GM19351 (cell line): ENCODE measurements at regions not wholly inside any gene's neighbourhood (a gene's known extent, or its start where the extent isn't known, plus 50 kb on each side); places are given as distances from the start of the nearest gene placed in this dataset.
A peak's percentile ranks its signal among the peaks of the same experiment; 100 is the strongest.

ENCODE experiments used
- ATAC-seq: cut with Tn5 transposase; IDR thresholded peaks from one replicate; pipeline ENCODE4 v1.9.1; 2021; ENCODE audit warnings: mild to moderate bottlenecking, moderate library complexity; ENCODE audit not compliant: unreplicated experiment

DNA sequence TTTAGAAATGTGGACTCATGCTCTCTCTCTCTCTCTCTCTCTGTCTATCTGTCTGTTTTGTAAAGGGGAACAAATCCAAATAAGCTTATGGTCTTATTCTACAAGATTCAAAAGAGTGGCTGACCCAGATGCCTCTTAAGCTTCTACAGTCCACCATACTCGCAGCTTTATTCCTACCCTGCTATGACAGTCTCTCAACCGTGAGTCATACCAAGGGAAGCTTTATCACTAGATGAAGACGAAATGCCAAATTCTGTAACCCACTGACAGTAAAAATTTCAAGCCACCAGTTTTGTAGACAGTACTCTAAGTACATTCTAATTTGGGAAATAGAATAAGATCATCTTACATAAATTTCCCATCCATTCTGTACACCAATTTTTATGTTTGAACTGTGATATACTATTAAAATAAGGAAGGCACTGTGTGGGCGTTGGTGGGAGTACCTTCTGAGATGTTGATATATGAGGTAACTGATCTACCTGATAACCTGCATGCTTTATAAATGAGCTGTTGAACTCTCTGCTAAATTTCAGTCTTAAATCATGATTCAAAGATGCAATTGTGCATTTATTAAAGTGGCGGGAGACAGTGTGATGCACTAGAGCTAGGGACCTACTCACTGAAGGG lies 153.2 kb downstream of the KLF6 start:
- ATAC-seq = no peak

- ATAC-seq = no peak
Observed at GRCh38 chr10:3631291-3631690, 153.7 kb downstream of the KLF6 start.

DNA sequence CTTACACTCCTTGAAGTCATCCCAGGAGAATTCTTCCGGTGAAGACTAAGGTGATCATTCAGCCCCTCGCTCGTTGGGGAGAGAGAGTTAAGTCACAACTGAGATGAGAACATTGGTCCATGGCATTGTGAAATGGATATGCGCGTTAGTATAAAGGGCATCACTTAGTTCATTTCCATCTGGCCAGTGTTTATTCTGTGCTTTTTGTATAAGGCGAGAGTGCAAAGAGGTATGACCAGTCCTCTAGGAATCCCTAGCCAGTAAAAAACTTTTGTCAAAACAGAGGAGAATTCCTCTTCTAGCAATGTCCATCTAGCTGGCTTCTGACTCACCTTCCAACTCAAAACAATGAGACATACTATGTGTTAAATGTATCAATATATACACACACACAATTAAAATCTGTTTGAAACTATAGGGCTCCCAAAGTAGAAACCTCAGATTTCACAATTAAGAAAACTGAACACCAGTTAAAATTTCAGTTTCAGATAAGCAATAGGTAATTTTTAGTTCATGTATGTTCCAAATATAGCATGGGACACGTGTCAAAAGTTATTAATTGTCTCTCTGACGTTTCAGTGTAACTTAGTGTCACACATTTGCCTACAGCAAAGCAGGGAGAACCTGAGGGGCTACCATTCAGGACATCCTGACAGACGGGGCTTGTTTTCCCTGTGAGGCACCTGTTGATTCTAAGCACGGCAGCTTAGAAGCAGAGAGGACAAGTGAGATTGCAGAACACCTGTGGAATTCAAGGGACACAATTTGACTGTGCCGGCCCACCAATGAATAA lies 158.9 kb downstream of the KLF6 start:
- peak; percentile 60 for ATAC-seq

GRCh38 chr10:3624367-3624766 lies 160.6 kb downstream of the KLF6 start:
- no peak for ATAC-seq

- peak; percentile 57 for ATAC-seq
Observed at GRCh38 chr10:3623746-3624145, 161.3 kb downstream of the KLF6 start.

DNA sequence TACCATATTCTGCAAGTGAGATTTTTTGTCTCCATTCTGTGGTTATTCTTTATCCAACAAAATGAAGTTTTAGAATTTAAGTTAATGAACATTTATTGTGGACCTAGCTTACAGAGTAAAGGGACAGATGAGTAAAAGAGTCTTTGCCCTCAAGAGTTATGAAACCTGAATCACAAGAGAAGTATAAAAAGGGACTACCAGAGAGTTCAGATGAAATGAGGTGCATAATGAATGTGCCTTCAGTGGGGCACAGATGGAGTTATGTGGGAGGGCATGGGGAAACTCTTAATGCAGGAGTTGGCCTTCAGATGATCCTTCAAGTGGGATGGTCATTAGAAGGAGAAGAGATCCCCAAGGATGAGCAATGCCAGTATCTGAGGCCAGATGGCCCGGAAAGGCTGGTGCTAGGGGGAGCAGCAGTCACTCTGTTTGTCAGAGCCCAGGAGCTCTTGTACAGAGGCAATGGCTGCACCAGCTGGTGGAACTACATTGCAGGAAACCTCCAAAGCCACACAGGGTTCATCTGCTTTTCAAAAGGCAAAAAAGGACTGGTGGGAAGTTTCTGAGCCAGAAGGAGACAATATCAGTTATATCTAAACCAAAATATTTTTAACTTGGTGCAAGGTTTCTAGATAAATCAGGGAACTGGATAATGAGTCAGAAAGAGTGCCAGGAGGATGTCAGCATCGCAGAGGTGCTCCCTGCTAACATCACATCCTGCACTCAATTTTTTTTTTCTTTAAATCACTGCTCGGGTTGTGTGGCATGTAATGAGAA lies 162.0 kb downstream of the KLF6 start:
- peak; percentile 39 for ATAC-seq

DNA sequence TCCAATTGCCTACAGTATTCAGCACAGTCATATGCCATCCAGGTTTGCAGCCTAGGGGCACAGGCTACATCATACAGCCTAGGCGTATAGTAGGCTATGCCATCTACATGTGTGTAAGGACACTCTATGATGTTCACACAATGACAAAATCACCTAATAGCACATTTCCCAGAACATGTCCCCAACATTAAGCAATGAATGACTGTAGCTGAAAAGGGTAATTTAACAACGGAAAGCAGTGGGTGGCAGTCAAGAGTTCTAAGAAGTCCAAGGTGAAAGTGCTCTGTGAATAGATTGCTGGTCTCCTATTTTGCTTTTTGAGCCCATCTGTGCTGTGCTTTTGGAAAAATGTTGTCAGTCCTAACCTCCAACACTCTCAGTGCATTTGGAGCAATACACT lies 162.6 kb downstream of the KLF6 start:
- ATAC-seq = no peak

- ATAC-seq = no peak
Observed at GRCh38 chr10:3620818-3621217, 164.2 kb downstream of the KLF6 start.

- no peak for ATAC-seq
Observed at GRCh38 chr10:3619241-3619640, 165.8 kb downstream of the KLF6 start.

- no peak for ATAC-seq
Observed at GRCh38 chr10:3616880-3617279, 168.1 kb downstream of the KLF6 start.

DNA sequence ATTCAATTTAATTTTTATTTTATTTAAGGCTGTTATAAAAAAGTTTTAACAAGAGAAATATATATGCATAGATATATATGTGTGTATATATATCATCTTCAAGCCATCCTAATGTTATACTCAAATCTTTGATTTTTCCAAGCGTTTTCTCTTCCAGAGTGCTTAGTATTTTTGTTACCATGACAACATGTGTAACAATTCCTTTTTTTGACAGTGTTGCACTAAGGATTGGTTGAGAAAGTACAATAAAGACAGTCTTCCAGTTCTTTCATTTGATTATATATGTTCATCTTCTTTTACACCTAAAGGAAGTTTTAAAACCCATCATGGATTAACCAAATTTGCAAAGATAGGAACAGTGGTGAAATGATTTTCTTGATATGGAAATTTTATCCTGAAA lies 171.7 kb downstream of the KLF6 start:
- ATAC-seq = no peak

GRCh38 chr10:3612183-3613001 lies 172.6 kb downstream of the KLF6 start:
- no peak for ATAC-seq

- ATAC-seq = no peak
Observed at GRCh38 chr10:3606309-3606708, 178.7 kb downstream of the KLF6 start.

DNA sequence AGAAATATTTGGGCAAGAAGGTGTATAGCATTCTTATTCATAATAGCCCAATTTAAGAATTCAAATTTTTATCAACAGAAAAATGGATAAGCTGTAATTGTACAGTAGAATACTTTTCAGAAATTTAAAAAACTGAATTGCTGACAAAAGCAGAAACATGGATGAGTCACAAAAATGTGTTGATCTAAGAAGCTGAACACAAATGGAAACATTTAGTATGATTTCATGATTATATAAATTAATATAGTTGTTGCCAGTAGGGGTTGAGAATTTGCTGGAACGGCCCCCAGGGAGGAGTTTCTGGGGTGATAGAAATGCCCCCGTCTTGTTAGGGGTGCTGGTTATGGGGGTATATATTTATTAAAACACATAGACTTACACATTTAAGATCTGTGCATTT lies 179.1 kb downstream of the KLF6 start:
- ATAC-seq = no peak

DNA sequence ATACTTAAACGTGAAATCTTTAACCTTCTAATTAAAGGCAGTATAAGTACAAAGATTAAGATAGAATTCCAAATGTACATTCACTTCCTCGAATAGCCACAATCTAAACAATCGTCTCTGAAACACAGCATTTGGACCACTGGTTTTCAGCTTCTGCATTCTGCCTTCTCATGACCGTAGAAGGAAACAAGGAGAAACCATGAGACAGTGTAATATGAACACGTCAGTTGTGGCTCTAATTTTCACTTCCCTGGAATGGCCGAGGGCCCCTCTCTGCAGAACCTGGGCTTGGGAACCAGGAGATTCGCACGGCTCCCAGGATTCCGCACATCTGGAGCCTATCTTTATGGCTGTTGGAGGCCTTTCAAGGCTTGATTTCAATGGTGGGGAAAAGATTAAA lies 189.3 kb downstream of the KLF6 start:
- ATAC-seq = no peak

GRCh38 chr10:3593611-3594010 lies 191.4 kb downstream of the KLF6 start:
- no peak for ATAC-seq

DNA sequence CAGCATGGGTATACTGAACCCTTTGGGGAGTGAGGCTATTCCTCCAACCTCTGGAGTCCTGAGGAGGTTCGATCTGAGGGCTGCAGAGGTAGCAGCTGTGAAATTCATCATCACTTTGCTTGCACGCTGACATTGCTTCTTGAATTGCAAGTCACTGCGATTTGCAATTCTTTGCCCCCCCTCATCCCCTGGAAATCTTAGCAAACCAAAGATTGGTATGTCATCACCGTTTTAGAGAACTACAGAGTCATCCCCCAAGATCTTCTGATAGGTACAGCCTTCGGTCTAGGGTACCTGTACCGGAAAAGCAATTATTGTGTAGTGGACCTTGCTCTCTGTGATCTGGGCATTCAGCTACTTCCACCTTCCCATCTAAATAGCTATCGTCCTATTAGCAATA lies 192.6 kb downstream of the KLF6 start:
- no peak for ATAC-seq

GRCh38 chr10:3588816-3589215 lies 196.2 kb downstream of the KLF6 start:
- ATAC-seq = no peak

- ATAC-seq = no peak
Observed at GRCh38 chr10:3588346-3588745, 196.7 kb downstream of the KLF6 start.

- no peak for ATAC-seq
Observed at GRCh38 chr10:3584926-3585784, 199.9 kb downstream of the KLF6 start.
